HCT116 (cell line): ENCODE measurements at regions not wholly inside any gene's neighbourhood (a gene's known extent, or its start where the extent isn't known, plus 50 kb on each side); places are given as distances from the start of the nearest gene placed in this dataset.

Experiments used
- EGR1 ChIP-seq: IDR thresholded peaks from 2 replicates; pipeline ENCODE4 v1.6.1; 2012; ENCODE audit warnings: low read depth
- EZH2phosphoT487 ChIP-seq: fragments of 200-600 bp; IDR thresholded peaks from 2 replicates; pipeline ENCODE4 v1.6.1; 2018; ENCODE audit warnings: antibody characterized with exemption, borderline replicate concordance
- POLR2A ChIP-seq: IDR thresholded peaks from 2 replicates; pipeline ENCODE4 v1.7.0; 2011; ENCODE audit warnings: borderline replicate concordance; ENCODE audit not compliant: insufficient read depth, insufficient read length; ENCODE audit errors: extremely low read depth
- POLR2AphosphoS5 ChIP-seq: IDR thresholded peaks from 2 replicates; pipeline ENCODE4 v1.6.1; 2011; ENCODE audit warnings: mild to moderate bottlenecking, low read depth, low read length, moderate library complexity
- SIN3A ChIP-seq: IDR thresholded peaks from 2 replicates; pipeline ENCODE4 v1.6.1; 2012; ENCODE audit warnings: low read depth
- ZFX ChIP-seq: fragments of 450-650 bp; IDR thresholded peaks from 2 replicates; pipeline ENCODE4 v1.6.1; 2017
- TF ChIP-seq, protein P1 (sequence below), 3 experiments: fragments of 200-600 bp in 1 of 3; sonication (generic) in 1 of 3; IDR thresholded peaks in 2 of 3; conservative IDR thresholded peaks in 1 of 3; 2 replicates each; pipeline ENCODE4 v1.5.1; 2012 to 2017; ENCODE audit warnings: low read depth in 2 of 3, low read length in 2 of 3, antibody characterized with exemption in 1 of 3, borderline replicate concordance in 1 of 3, control low read depth in 1 of 3, mild to moderate bottlenecking in 1 of 3, mixed read lengths in 1 of 3, mixed run types in 1 of 3, moderate library complexity in 1 of 3; ENCODE audit not compliant: insufficient read depth in 1 of 3
- TF ChIP-seq, protein P2 (sequence below): IDR thresholded peaks from 2 replicates; pipeline ENCODE4 v1.6.1; 2012

DNA sequence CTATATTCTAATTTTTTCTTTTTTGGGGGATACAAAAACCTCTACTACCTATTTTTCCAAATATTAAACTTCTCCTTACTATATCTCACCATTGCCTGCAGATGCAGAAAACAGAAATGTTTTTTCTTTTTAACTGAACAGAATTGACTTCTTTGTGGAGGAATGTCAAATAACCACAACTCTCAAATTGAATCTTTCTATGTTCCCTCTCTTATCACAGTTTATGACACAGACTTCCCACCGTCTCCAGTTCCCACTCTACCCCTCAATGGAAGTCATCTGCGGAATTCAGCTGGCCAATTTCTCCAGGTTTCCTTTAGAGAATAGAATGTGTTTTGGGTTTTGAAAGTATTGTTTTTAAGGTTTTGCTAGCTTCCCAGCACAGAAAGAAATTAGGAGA, 77.0 kb downstream of the NR2F2 start:
- TF ChIP-seq, protein P1, sequence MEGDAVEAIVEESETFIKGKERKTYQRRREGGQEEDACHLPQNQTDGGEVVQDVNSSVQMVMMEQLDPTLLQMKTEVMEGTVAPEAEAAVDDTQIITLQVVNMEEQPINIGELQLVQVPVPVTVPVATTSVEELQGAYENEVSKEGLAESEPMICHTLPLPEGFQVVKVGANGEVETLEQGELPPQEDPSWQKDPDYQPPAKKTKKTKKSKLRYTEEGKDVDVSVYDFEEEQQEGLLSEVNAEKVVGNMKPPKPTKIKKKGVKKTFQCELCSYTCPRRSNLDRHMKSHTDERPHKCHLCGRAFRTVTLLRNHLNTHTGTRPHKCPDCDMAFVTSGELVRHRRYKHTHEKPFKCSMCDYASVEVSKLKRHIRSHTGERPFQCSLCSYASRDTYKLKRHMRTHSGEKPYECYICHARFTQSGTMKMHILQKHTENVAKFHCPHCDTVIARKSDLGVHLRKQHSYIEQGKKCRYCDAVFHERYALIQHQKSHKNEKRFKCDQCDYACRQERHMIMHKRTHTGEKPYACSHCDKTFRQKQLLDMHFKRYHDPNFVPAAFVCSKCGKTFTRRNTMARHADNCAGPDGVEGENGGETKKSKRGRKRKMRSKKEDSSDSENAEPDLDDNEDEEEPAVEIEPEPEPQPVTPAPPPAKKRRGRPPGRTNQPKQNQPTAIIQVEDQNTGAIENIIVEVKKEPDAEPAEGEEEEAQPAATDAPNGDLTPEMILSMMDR (IDR thresholded peaks at IDR 0.05 in 2 of 3, conservative IDR thresholded peaks at IDR 0.05 in 1 of 3; ENCODE audit: borderline replicate concordance in 1 of 3, insufficient read depth in 1 of 3, low read depth in 2 of 3, low read length in 2 of 3) = no peak
- no peak for TF ChIP-seq ZFX
- no peak for TF ChIP-seq EZH2phosphoT487
- TF ChIP-seq POLR2AphosphoS5 = no peak
- TF ChIP-seq, protein P2, sequence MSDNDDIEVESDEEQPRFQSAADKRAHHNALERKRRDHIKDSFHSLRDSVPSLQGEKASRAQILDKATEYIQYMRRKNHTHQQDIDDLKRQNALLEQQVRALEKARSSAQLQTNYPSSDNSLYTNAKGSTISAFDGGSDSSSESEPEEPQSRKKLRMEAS = no peak
- TF ChIP-seq SIN3A = no peak
- no peak for TF ChIP-seq POLR2A
- no peak for TF ChIP-seq EGR1
